Cardiac fibroblast (primary cell): ENCODE measurements at regions not wholly inside any gene's neighbourhood (a gene's known extent, or its start where the extent isn't known, plus 50 kb on each side); places are given as distances from the start of the nearest gene placed in this dataset.
"Not testable (repeated sequence)": the region's sequence is repeated elsewhere in the genome, so short reads cannot be mapped to it uniquely, and the experiment has no call there.

Experiments
- DNase-seq, 2 donors: peaks; one replicate each; pipeline versions ENCODE4 v3.0.0 to v3.0.0-alpha.2; 2010; ENCODE audit warnings: low read depth in 2 of 2
- H3K4me3 ChIP-seq, 2 donors: replicated peaks in 1 of 2; 1 replicate in 1 of 2; 2 replicates in 1 of 2; pipeline ENCODE4 v1.5.1; 2011; ENCODE audit warnings: low read depth in 2 of 2, low read length in 2 of 2, mild to moderate bottlenecking in 2 of 2, moderate library complexity in 1 of 2
- CTCF ChIP-seq: IDR thresholded peaks from one replicate; pipeline ENCODE4 v1.5.1; 2011; ENCODE audit warnings: low read depth, mild to moderate bottlenecking, low read length, inconsistent platforms

- no peak for TF ChIP-seq CTCF
- no peak overlapping the region for H3K4me3 ChIP-seq
- DNase-seq = no peak
Measured at GRCh38 chr4:114249976-114250375, 270.5 kb upstream of the ARSJ start.

- no peak overlapping the region for H3K4me3 ChIP-seq
- TF ChIP-seq CTCF = no peak
- DNase-seq = peak in 1 of 2 donors; percentile 26
Measured at GRCh38 chr4:114250439-114250891, 271.0 kb upstream of the ARSJ start.

GRCh38 chr4:114251020-114251419 lies 271.6 kb upstream of the ARSJ start:
- no peak for TF ChIP-seq CTCF
- H3K4me3 ChIP-seq = no peak overlapping the region
- DNase-seq = no peak

- TF ChIP-seq CTCF = no peak
- H3K4me3 ChIP-seq = no peak overlapping the region
- DNase-seq = no peak
Measured at GRCh38 chr4:114252499-114252898, 273.1 kb upstream of the ARSJ start.

- DNase-seq = peak in 1 of 2 donors; percentile 32
- TF ChIP-seq CTCF = no peak
Measured at GRCh38 chr4:114257501-114257900, 278.1 kb upstream of the ARSJ start.

GRCh38 chr4:114262421-114262820 lies 283.0 kb upstream of the ARSJ start:
- DNase-seq, H3K4me3 ChIP-seq: not testable (repeated sequence)

More at GRCh38 chr4:114257501-114257900, 278.1 kb upstream of the ARSJ start:
- no peak overlapping the region for H3K4me3 ChIP-seq

- no peak for TF ChIP-seq CTCF
- no peak overlapping the region for H3K4me3 ChIP-seq
- DNase-seq = peak; percentile 18 to 61
Measured at GRCh38 chr4:114263233-114263632, 283.8 kb upstream of the ARSJ start.
